A549 (cell line): ENCODE measurements at regions not wholly inside any gene's neighbourhood (a gene's known extent, or its start where the extent isn't known, plus 50 kb on each side); places are given as distances from the start of the nearest gene placed in this dataset.

ENCODE experiments used
- ATAC-seq, 2 experiments: fragments of 200-7000 bp in 1 of 2; fragments of >200 bp in 1 of 2; cut with Nextera tagmentation in 1 of 2; cut with Tn5 transposase in 1 of 2; 3 replicates each; pipeline versions ENCODE4 v1.8.0 to v1.9.1; 2018 to 2020; ENCODE audit warnings: mild to moderate bottlenecking in 1 of 2, moderate library complexity in 1 of 2
- CTCF ChIA-PET: fragments of 300-600 bp; sonication (Branson Sonifier 250); formaldehyde crosslinking; extraction: SDS; loops from one replicate; lab custom pipeline; 2021; ENCODE audit warnings: antibody characterized with exemption, inconsistent platforms; lab: Yijun Ruan, JAX
- POLR2A ChIA-PET: fragments of 350-600 bp; formaldehyde crosslinking; extraction: SDS; loops from one replicate; lab custom pipeline; 2021; ENCODE audit warnings: antibody characterized with exemption, inconsistent platforms; lab: Yijun Ruan, JAX
- DNase-seq, 2 experiments: peaks; one replicate each; pipeline versions ENCODE4 v3.0.0 to v3.0.0-alpha.2; 2011 to 2016; ENCODE audit warnings: low read depth in 1 of 2, low spot score in 1 of 2
- FAIRE-seq: peaks from 2 replicates; lab custom pipeline; 2011; peaks lifted over from hg19 to GRCh38; lab: Jason Lieb, UNC
- H3K27ac ChIP-seq, 2 experiments: fragments of >200 bp; sonication (Bioruptor Twin); formaldehyde crosslinking; 3 replicates each; pipeline ENCODE4 v1.5.1; 2016 to 2017
- H3K4me1 ChIP-seq: fragments of >200 bp; sonication (Bioruptor Twin); formaldehyde crosslinking; 3 replicates; pipeline ENCODE4 v1.6.1; 2016
- H3K4me2 ChIP-seq: fragments of >200 bp; sonication (Bioruptor Twin); formaldehyde crosslinking; 3 replicates; pipeline ENCODE4 v1.6.1; 2016
- H3K4me3 ChIP-seq: fragments of >200 bp; sonication (Bioruptor Twin); formaldehyde crosslinking; 3 replicates; pipeline ENCODE4 v1.5.1; 2016
- H3K9me3 ChIP-seq: fragments of >200 bp; sonication (Bioruptor Twin); formaldehyde crosslinking; 3 replicates; pipeline ENCODE4 v1.6.1; 2016
- ATOH8 ChIP-seq: fragments of 250-450 bp; sonication (Bioruptor Pico); IDR thresholded peaks from 2 replicates; pipeline ENCODE4 v1.5.0; 2020; ENCODE audit warnings: low read depth, mild to moderate bottlenecking, moderate library complexity
- CEBPB ChIP-seq, 2 experiments: fragments of >200 bp in 1 of 2; sonication (Bioruptor Twin) in 1 of 2; formaldehyde crosslinking in 1 of 2; IDR thresholded peaks; 2 replicates each; pipeline ENCODE4 v1.6.1; 2012 to 2016
- CHD2 ChIP-seq: fragments of 150-350 bp; IDR thresholded peaks from 2 replicates; pipeline ENCODE4 v1.6.1; 2014; ENCODE audit warnings: low read length; ENCODE audit not compliant: partially characterized antibody
- CHD4 ChIP-seq: fragments of 200-600 bp; sonication (generic); IDR thresholded peaks from 2 replicates; pipeline ENCODE4 v1.6.1; 2016; ENCODE audit warnings: antibody characterized with exemption, mild to moderate bottlenecking, borderline replicate concordance
- EHF ChIP-seq: fragments of 250-450 bp; sonication (Bioruptor Pico); IDR thresholded peaks from 2 replicates; pipeline ENCODE4 v1.5.0; 2020; ENCODE audit warnings: mild to moderate bottlenecking
- EHMT2 ChIP-seq: fragments of 200-600 bp; sonication (generic); IDR thresholded peaks from 2 replicates; pipeline ENCODE4 v1.6.1; 2016; ENCODE audit warnings: antibody characterized with exemption, low read depth, mild to moderate bottlenecking, moderate library complexity
- FOSB ChIP-seq: fragments of 250-450 bp; sonication (Bioruptor Pico); IDR thresholded peaks from 2 replicates; pipeline ENCODE4 v1.5.0; 2020; ENCODE audit warnings: mild to moderate bottlenecking, moderate library complexity
- FOXS1 ChIP-seq: fragments of 250-450 bp; sonication (Bioruptor Pico); IDR thresholded peaks from 2 replicates; pipeline ENCODE4 v1.5.0; 2020; ENCODE audit warnings: mild to moderate bottlenecking, moderate library complexity
- GATA3 ChIP-seq: IDR thresholded peaks from 2 replicates; pipeline ENCODE4 v1.6.1; 2012; ENCODE audit warnings: borderline replicate concordance
- HEYL ChIP-seq: fragments of 250-450 bp; sonication (Bioruptor Pico); IDR thresholded peaks from 2 replicates; pipeline ENCODE4 v1.8.0; 2021; ENCODE audit warnings: mild to moderate bottlenecking, moderate library complexity
- HOXA7 ChIP-seq: fragments of 250-450 bp; sonication (Bioruptor Pico); IDR thresholded peaks from 2 replicates; pipeline ENCODE4 v1.5.0; 2020; ENCODE audit warnings: mild to moderate bottlenecking, moderate library complexity
- HOXB13 ChIP-seq: fragments of 250-450 bp; sonication (Bioruptor Pico); IDR thresholded peaks from 2 replicates; pipeline ENCODE4 v1.5.0; 2020; ENCODE audit warnings: low read depth, mild to moderate bottlenecking, moderate library complexity
- HOXB5 ChIP-seq: fragments of 250-450 bp; sonication (Bioruptor Pico); IDR thresholded peaks from 2 replicates; pipeline ENCODE4 v1.5.0; 2020; ENCODE audit warnings: mild to moderate bottlenecking, moderate library complexity
- JUN ChIP-seq, 2 experiments: fragments of >200 bp; sonication (Bioruptor Twin); formaldehyde crosslinking; IDR thresholded peaks; 2 replicates in 1 of 2; 3 replicates in 1 of 2; pipeline ENCODE4 v1.6.1; 2016 to 2017
- NFE2L2 ChIP-seq: fragments of 150-350 bp; conservative IDR thresholded peaks from 2 replicates; pipeline ENCODE4 v1.6.1; 2014; ENCODE audit warnings: low read length
- PHF8 ChIP-seq: fragments of 200-600 bp; sonication (generic); IDR thresholded peaks from 2 replicates; pipeline ENCODE4 v1.6.1; 2016; ENCODE audit warnings: low read depth, mild to moderate bottlenecking, antibody characterized with exemption, moderate library complexity, borderline replicate concordance
- POLR2AphosphoS2 ChIP-seq: conservative IDR thresholded peaks from 2 replicates; pipeline ENCODE4 v1.6.1; 2012; ENCODE audit warnings: low read length, improper control_type of control experiment, inconsistent platforms
- RAD21 ChIP-seq, 2 experiments: fragments of >200 bp in 1 of 2; sonication (Bioruptor Twin) in 1 of 2; formaldehyde crosslinking in 1 of 2; IDR thresholded peaks in 1 of 2; conservative IDR thresholded peaks in 1 of 2; 2 replicates in 1 of 2; 3 replicates in 1 of 2; pipeline ENCODE4 v1.6.1; 2012 to 2018; ENCODE audit warnings: inconsistent platforms in 1 of 2
- RARB ChIP-seq: fragments of 250-450 bp; sonication (Bioruptor Pico); IDR thresholded peaks from 2 replicates; pipeline ENCODE4 v1.8.0; 2021; ENCODE audit warnings: mild to moderate bottlenecking, moderate library complexity
- RCOR1 ChIP-seq: fragments of 150-350 bp; IDR thresholded peaks from 2 replicates; pipeline ENCODE4 v1.6.1; 2014; ENCODE audit warnings: antibody characterized with exemption, low read length, low read depth
- TP53 ChIP-seq: fragments of 250-450 bp; sonication (Bioruptor Pico); IDR thresholded peaks from 2 replicates; pipeline ENCODE4 v1.5.0; 2021; ENCODE audit warnings: mild to moderate bottlenecking, moderate library complexity
- ZFP36 ChIP-seq: fragments of 450-650 bp; IDR thresholded peaks from 2 replicates; pipeline ENCODE4 v1.6.1; 2014; ENCODE audit warnings: borderline replicate concordance; ENCODE audit not compliant: partially characterized antibody
- WGBS: methylation state at CpG from one replicate; pipeline ENCODE4 v1.1.6; 2017; ENCODE audit errors: missing lambda C conversion rate; 5-methylcytosine and 5-hydroxymethylcytosine counted together
- TF ChIP-seq, protein P1 (sequence below): fragments of >200 bp; sonication (Bioruptor Twin); formaldehyde crosslinking; IDR thresholded peaks from 2 replicates; pipeline ENCODE4 v1.6.1; 2016
- TF ChIP-seq, protein P2 (sequence below): fragments of 200-600 bp; sonication (generic); IDR thresholded peaks from 2 replicates; pipeline ENCODE4 v1.6.1; 2016; ENCODE audit warnings: antibody characterized with exemption, mild to moderate bottlenecking, moderate library complexity
- TF ChIP-seq, protein P3 (sequence below): IDR thresholded peaks from 2 replicates; pipeline ENCODE4 v1.6.1; 2012
- TF ChIP-seq, protein P4 (sequence below): IDR thresholded peaks from 2 replicates; pipeline ENCODE4 v1.6.1; 2012; ENCODE audit warnings: low read depth, borderline replicate concordance

- no peak for ATAC-seq
- no peak for FAIRE-seq
Measured at GRCh38 chr14:97224016-97224415, 426.8 kb downstream of the VRK1 start.

DNA sequence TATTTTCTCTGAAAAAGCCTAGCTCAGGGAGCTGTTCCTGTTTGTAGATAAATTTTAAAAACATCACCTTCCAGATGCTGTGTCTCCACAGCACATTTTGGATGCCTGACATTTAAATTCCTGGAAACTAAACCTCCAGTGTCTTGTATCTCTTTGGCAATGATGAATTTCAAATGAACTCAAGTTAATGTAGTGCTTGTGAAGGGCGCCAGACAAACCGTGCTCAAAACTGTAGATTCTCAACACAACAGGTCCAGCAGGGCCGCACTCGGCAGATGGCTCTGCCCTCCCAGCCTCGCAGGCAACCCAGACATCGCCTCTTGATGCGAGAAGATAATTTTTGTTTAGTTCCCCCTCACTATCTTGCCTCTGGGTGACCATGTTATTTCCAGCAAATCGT lies 432.9 kb downstream of the VRK1 start:
- no peak overlapping the region for H3K27ac ChIP-seq
- POLR2A ChIA-PET, result no interaction called here
- TF ChIP-seq CEBPB (IDR thresholded peaks at IDR 0.05), result no peak
- TF ChIP-seq POLR2AphosphoS2, result no peak
- TF ChIP-seq CHD2, result no peak
- TF ChIP-seq, all 56 proteins: peak for 0
- DNase-seq (no peak), ATAC-seq (no peak), FAIRE-seq (no peak)
- H3K9me3 ChIP-seq, result no peaks in the 10 kb centered on the region
- WGBS, result 20% methylated on average over 8 of the region's 8 CpGs
- no peak overlapping the region for H3K4me3 ChIP-seq
- CTCF ChIA-PET, result no interaction called here
- H3K4me1 ChIP-seq, result no peaks in the 10 kb centered on the region
- no peak overlapping the region for H3K4me2 ChIP-seq

More at GRCh38 chr14:97224016-97224415, 426.8 kb downstream of the VRK1 start:
- no peak overlapping the region for H3K27ac ChIP-seq
- no peak for DNase-seq
- ChIA-PET CTCF (interaction anchor here (1.0 kb wide), 1 partner anchor 28 kb away, joined by 3 read pairs; no protein-coding TSS in a partner anchor), POLR2A (no interaction called here)
- 22% methylated on average over 8 of the region's 8 CpGs for WGBS
- no peak overlapping the region for H3K4me2 ChIP-seq
- H3K4me1 ChIP-seq, result no peaks in the 10 kb centered on the region
- no peak for TF ChIP-seq RAD21 (conservative IDR thresholded peaks at IDR 0.05 in 1 of 2, IDR thresholded peaks at IDR 0.05 in 1 of 2)
- H3K9me3 ChIP-seq, result no peaks in the 10 kb centered on the region
- H3K4me3 ChIP-seq, result no peak overlapping the region

- ChIA-PET POLR2A (no interaction called here), CTCF (no interaction called here)
- DNase-seq (no peak), FAIRE-seq (no peak), ATAC-seq (no peak)
- Histone ChIP-seq H3K4me3 (no peak overlapping the region), H3K9me3 (no peaks in the 10 kb centered on the region), H3K4me2 (no peak overlapping the region), H3K4me1 (no peaks in the 10 kb centered on the region), H3K27ac (no peak overlapping the region)
- TF ChIP-seq RARB (CRISPR knock-in tag), result no peak
- no peak for TF ChIP-seq CEBPB (IDR thresholded peaks at IDR 0.05)
- TF ChIP-seq FOXS1 (CRISPR knock-in tag), result no peak
- no peak for TF ChIP-seq JUN (IDR thresholded peaks at IDR 0.05)
- TF ChIP-seq FOSB (CRISPR knock-in tag), result no peak
- no peak for TF ChIP-seq POLR2AphosphoS2
- no peak for TF ChIP-seq HOXB13 (CRISPR knock-in tag)
- no peak for TF ChIP-seq HOXA7 (CRISPR knock-in tag)
- TF ChIP-seq EHF (CRISPR knock-in tag), result no peak
- TF ChIP-seq HOXB5 (CRISPR knock-in tag), result no peak
- WGBS, result 11% methylated on average over 9 of the region's 9 CpGs
Measured at GRCh38 chr14:97233319-97233985, 436.3 kb downstream of the VRK1 start.

GRCh38 chr14:97246648-97247047 lies 449.5 kb downstream of the VRK1 start:
- ChIA-PET CTCF (no interaction called here), POLR2A (no interaction called here)
- Histone ChIP-seq H3K9me3 (no peaks in the 10 kb centered on the region), H3K27ac (no peak overlapping the region), H3K4me1 (no peaks in the 10 kb centered on the region), H3K4me2 (no peak overlapping the region), H3K4me3 (no peak overlapping the region)
- no peak for FAIRE-seq
- no peak for ATAC-seq
- 59% methylated on average over 7 of the region's 7 CpGs for WGBS
- no peak for DNase-seq
- TF ChIP-seq HOXB5 (CRISPR knock-in tag) (no peak), EHF (CRISPR knock-in tag) (no peak), ATOH8 (no peak), PHF8 (no peak), GATA3 (no peak), EHMT2 (no peak), CHD4 (no peak), TP53 (CRISPR knock-in tag) (no peak), RCOR1 (no peak), HOXA7 (CRISPR knock-in tag) (no peak), NFE2L2 (no peak), HEYL (no peak), ZFP36 (no peak)
- TF ChIP-seq, protein P1, sequence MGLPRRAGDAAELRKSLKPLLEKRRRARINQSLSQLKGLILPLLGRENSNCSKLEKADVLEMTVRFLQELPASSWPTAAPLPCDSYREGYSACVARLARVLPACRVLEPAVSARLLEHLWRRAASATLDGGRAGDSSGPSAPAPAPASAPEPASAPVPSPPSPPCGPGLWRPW, result no peak
- TF ChIP-seq, protein P2, sequence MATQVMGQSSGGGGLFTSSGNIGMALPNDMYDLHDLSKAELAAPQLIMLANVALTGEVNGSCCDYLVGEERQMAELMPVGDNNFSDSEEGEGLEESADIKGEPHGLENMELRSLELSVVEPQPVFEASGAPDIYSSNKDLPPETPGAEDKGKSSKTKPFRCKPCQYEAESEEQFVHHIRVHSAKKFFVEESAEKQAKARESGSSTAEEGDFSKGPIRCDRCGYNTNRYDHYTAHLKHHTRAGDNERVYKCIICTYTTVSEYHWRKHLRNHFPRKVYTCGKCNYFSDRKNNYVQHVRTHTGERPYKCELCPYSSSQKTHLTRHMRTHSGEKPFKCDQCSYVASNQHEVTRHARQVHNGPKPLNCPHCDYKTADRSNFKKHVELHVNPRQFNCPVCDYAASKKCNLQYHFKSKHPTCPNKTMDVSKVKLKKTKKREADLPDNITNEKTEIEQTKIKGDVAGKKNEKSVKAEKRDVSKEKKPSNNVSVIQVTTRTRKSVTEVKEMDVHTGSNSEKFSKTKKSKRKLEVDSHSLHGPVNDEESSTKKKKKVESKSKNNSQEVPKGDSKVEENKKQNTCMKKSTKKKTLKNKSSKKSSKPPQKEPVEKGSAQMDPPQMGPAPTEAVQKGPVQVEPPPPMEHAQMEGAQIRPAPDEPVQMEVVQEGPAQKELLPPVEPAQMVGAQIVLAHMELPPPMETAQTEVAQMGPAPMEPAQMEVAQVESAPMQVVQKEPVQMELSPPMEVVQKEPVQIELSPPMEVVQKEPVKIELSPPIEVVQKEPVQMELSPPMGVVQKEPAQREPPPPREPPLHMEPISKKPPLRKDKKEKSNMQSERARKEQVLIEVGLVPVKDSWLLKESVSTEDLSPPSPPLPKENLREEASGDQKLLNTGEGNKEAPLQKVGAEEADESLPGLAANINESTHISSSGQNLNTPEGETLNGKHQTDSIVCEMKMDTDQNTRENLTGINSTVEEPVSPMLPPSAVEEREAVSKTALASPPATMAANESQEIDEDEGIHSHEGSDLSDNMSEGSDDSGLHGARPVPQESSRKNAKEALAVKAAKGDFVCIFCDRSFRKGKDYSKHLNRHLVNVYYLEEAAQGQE, result no peak
- TF ChIP-seq, protein P3, sequence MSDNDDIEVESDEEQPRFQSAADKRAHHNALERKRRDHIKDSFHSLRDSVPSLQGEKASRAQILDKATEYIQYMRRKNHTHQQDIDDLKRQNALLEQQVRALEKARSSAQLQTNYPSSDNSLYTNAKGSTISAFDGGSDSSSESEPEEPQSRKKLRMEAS, result no peak
- TF ChIP-seq, protein P4, sequence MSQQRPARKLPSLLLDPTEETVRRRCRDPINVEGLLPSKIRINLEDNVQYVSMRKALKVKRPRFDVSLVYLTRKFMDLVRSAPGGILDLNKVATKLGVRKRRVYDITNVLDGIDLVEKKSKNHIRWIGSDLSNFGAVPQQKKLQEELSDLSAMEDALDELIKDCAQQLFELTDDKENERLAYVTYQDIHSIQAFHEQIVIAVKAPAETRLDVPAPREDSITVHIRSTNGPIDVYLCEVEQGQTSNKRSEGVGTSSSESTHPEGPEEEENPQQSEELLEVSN, result no peak
